ENCODE measurements at regions not wholly inside any gene's neighbourhood (a gene's known extent, or its start where the extent isn't known, plus 50 kb on each side); places are given as distances from the start of the nearest gene placed in this dataset.

DNA sequence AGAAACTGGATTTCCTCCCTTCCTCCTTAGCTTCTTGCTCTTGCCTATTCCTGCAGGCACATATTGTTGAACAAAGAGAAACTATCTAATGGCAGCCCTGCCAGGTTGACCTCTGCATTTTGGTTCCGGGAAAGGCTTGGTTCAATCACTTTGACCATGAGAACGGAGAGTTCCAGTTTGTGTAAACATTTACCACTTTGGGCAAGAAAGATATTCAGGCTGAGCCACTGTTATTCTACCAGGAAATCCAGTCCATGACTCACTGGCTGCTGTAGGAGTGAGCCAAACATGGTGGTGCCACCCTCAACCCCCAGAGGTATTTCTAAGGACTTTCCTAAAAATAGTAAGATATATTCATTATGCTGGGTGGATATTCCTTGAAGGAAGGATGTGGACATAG is 242.2 kb upstream of the OR4E1 start:
- intact Hi-C loops (cut with DNase I; ENCODE audit: low total_unique reads): no loop called here
- Histone ChIP-seq H3K4me3 (no peak overlapping the region), H3K36me3 (no peaks in the 10 kb centered on the region), H3K4me1 (no peaks in the 10 kb centered on the region), H3K27ac (peak overlapping the region in 1 of 2 donors; percentile 2), H3K27me3 (no peaks in the 10 kb centered on the region), H3K9me3 (no peaks in the 10 kb centered on the region)
- TF ChIP-seq, protein P1, sequence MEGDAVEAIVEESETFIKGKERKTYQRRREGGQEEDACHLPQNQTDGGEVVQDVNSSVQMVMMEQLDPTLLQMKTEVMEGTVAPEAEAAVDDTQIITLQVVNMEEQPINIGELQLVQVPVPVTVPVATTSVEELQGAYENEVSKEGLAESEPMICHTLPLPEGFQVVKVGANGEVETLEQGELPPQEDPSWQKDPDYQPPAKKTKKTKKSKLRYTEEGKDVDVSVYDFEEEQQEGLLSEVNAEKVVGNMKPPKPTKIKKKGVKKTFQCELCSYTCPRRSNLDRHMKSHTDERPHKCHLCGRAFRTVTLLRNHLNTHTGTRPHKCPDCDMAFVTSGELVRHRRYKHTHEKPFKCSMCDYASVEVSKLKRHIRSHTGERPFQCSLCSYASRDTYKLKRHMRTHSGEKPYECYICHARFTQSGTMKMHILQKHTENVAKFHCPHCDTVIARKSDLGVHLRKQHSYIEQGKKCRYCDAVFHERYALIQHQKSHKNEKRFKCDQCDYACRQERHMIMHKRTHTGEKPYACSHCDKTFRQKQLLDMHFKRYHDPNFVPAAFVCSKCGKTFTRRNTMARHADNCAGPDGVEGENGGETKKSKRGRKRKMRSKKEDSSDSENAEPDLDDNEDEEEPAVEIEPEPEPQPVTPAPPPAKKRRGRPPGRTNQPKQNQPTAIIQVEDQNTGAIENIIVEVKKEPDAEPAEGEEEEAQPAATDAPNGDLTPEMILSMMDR (IDR thresholded peaks at IDR 0.05): no peak
- TF ChIP-seq POLR2AphosphoS5 (IDR thresholded peaks at IDR 0.05) (no peak), POLR2A (IDR thresholded peaks at IDR 0.05) (no peak)
- DNase-seq (ENCODE audit: low spot score in 2 of 2): no peak

DNA sequence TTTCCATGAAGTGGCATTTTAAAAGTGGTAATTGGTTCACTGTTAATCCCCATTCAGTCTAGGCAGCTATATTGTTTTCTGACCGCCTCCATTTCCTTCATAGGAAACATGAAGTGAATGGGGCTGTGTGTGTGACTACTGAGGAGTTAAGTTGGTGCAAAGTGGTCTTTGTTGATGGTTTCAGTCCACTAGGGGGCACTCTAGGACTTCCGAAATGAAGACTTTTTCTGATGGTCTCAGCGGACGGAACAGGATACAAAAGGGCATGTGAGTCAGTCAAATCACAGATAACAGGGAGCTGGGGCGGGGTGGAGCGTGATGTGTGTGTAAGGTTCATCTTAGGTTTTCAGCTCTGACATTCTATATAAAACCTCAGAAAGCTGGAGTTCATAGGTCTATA is 240.1 kb upstream of the OR4E1 start:
- H3K4me1 ChIP-seq: no peaks in the 10 kb centered on the region
- H3K36me3 ChIP-seq: no peaks in the 10 kb centered on the region
- no peak overlapping the region for H3K27ac ChIP-seq
- DNase-seq (ENCODE audit: low spot score in 2 of 2): no peak
- H3K27me3 ChIP-seq: peaks cover 0 to 3% of the 10 kb centered on the region in 2 donors
- intact Hi-C loops (cut with DNase I; ENCODE audit: low total_unique reads): no loop called here
- H3K4me3 ChIP-seq: no peak overlapping the region
- TF ChIP-seq, protein P1 (IDR thresholded peaks at IDR 0.05): no peak
- TF ChIP-seq POLR2AphosphoS5 (IDR thresholded peaks at IDR 0.05): no peak
- TF ChIP-seq POLR2A (IDR thresholded peaks at IDR 0.05): no peak
- no peaks in the 10 kb centered on the region for H3K9me3 ChIP-seq

DNA sequence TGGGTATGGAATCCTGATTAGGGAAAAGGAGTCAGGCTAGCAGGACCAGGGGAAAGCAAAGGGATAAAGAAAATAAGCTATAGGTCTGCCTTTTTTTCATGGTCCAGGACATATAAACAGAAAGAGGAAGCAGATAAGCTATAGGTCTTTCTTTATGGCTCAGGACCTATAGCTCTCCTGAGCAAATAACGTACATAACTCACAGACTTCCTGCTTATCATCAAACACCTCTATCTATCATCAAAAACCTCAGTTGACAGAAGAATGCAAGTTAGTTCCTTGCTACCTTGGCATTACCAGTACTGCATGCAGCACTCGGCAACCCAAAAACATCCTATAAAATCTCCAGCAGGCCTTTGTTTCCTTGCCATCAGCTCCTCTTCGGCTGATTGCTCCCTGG is 238.7 kb upstream of the OR4E1 start:
- Histone ChIP-seq H3K4me1 (no peaks in the 10 kb centered on the region), H3K9me3 (no peaks in the 10 kb centered on the region), H3K27ac (no peak overlapping the region), H3K36me3 (no peaks in the 10 kb centered on the region), H3K4me3 (no peak overlapping the region), H3K27me3 (peaks cover 0 to 6% of the 10 kb centered on the region in 2 donors)
- no peak for DNase-seq (ENCODE audit: low spot score in 2 of 2)
- TF ChIP-seq, protein P1 (IDR thresholded peaks at IDR 0.05): no peak
- TF ChIP-seq POLR2AphosphoS5 (IDR thresholded peaks at IDR 0.05) (no peak), POLR2A (IDR thresholded peaks at IDR 0.05) (no peak)
- intact Hi-C loops (cut with DNase I; ENCODE audit: low total_unique reads): no loop called here

DNA sequence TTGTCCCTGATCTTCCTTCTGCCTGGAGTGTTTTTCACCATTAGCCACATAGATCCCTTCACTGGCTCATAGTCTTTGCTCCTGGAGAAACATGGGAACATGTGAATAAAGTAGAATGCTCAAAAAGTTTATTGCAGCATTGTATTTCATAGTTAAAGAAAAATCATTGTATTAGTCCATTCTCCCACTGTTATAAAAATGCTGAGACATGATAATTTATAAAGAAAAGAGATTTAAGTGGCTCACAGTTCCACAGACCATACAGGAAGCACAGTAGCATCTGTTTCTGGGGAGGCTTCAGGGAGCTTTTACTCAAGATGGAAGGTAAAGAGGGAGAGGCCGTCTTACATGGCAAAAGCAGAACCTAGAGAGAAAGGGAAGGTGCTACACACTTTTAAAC is 238.3 kb upstream of the OR4E1 start:
- no peak for DNase-seq (ENCODE audit: low spot score in 2 of 2)
- Histone ChIP-seq H3K4me1 (no peaks in the 10 kb centered on the region), H3K9me3 (no peaks in the 10 kb centered on the region), H3K27ac (no peak overlapping the region), H3K4me3 (no peak overlapping the region), H3K36me3 (no peaks in the 10 kb centered on the region), H3K27me3 (peaks cover 0 to 7% of the 10 kb centered on the region in 2 donors)
- intact Hi-C loops (cut with DNase I; ENCODE audit: low total_unique reads): no loop called here
- TF ChIP-seq POLR2AphosphoS5 (IDR thresholded peaks at IDR 0.05) (no peak), POLR2A (IDR thresholded peaks at IDR 0.05) (no peak)
- TF ChIP-seq, protein P1 (IDR thresholded peaks at IDR 0.05): no peak

DNA sequence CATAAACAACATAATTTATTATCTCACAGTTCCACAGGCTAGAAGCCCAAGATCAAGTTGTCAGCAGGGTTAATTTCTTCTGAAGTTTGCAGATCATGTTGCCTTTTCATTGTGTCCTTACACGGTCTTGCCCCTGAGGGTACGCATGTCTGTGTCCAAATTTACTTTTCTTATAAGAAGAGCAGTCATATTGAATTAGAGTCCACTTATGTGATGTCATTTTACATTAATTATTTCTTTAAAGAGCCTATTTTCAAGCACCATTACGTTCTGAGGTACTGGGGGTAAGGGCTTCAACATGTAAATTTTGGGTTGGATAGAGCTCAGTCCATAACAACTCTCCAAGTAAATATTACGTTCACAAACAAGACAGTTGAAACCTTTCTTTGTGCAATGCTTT is 236.6 kb upstream of the OR4E1 start:
- no peak overlapping the region for H3K27ac ChIP-seq
- H3K4me1 ChIP-seq: no peaks in the 10 kb centered on the region
- H3K9me3 ChIP-seq: no peaks in the 10 kb centered on the region
- intact Hi-C loops (cut with DNase I; ENCODE audit: low total_unique reads): no loop called here
- TF ChIP-seq, protein P1 (IDR thresholded peaks at IDR 0.05): no peak
- TF ChIP-seq POLR2A (IDR thresholded peaks at IDR 0.05) (no peak), POLR2AphosphoS5 (IDR thresholded peaks at IDR 0.05) (no peak)
- no peak overlapping the region for H3K4me3 ChIP-seq
- DNase-seq (ENCODE audit: low spot score in 2 of 2): no peak
- H3K36me3 ChIP-seq: no peaks in the 10 kb centered on the region
- H3K27me3 ChIP-seq: peaks cover 0 to 7% of the 10 kb centered on the region in 2 donors
